ENCODE measurements at regions not wholly inside any gene's neighbourhood (a gene's known extent, or its start where the extent isn't known, plus 50 kb on each side); places are given as distances from the start of the nearest gene placed in this dataset.

DNA sequence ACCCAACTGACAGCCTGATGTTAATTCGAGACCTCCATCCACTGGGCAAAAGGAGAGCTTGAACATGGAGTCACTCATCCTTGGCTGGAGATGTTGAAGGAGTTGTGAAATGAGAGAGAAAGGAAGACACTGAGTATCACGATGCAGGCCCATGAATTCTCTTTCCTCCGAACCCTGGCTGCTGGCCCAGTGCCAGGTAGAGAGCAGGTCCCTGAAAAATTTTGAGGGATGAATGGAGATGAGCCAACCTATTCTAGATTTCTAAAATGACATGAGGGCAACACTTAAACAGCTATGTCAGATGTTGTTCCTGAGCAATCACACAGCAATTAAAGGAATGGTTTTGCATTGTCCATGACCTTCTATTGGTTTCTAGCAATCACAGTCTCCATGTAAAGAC lies 355.1 kb upstream of the ZMIZ1 start:
- TF ChIP-seq RAD21 (IDR thresholded peaks at IDR 0.05; ENCODE audit: low read depth) = no peak
- TF ChIP-seq POLR2AphosphoS5 (IDR thresholded peaks at IDR 0.05; ENCODE audit: low read depth, low read length) = no peak

Measured in HCT116 (cell line).